Liver (tissue), 8 donors: ENCODE measurements at regions not wholly inside any gene's neighbourhood (a gene's known extent, or its start where the extent isn't known, plus 50 kb on each side); places are given as distances from the start of the nearest gene placed in this dataset.

Experiments
- DNase-seq: peaks from one replicate; pipeline ENCODE4 v3.0.0-alpha.2; 2017; ENCODE audit warnings: low spot score
- H3K27ac ChIP-seq, 2 donors: one replicate each; pipeline ENCODE4 v1.7.0; 2013; ENCODE audit warnings: inconsistent platforms in 2 of 2, low read length in 2 of 2, control low read depth in 1 of 2, low read depth in 1 of 2, mild to moderate bottlenecking in 1 of 2
- H3K27me3 ChIP-seq, 4 donors: one replicate each; pipeline versions ENCODE4 v1.6.1 to v1.7.0; 2013; ENCODE audit warnings: low read length in 3 of 4, inconsistent platforms in 1 of 4, mild to moderate bottlenecking in 1 of 4, moderate library complexity in 1 of 4; ENCODE audit not compliant: control insufficient read depth in 4 of 4, insufficient read depth in 4 of 4
- H3K36me3 ChIP-seq, 4 donors: one replicate each; pipeline versions ENCODE4 v1.6.1 to v1.7.0; 2013; ENCODE audit warnings: low read length in 3 of 4, mild to moderate bottlenecking in 3 of 4, low read depth in 1 of 4, moderate library complexity in 1 of 4; ENCODE audit not compliant: control insufficient read depth in 4 of 4, insufficient read depth in 3 of 4
- H3K4me1 ChIP-seq, 4 donors: one replicate each; pipeline versions ENCODE4 v1.6.1 to v1.7.0; 2013; ENCODE audit warnings: low read length in 3 of 4, mild to moderate bottlenecking in 3 of 4, moderate library complexity in 1 of 4; ENCODE audit not compliant: control insufficient read depth in 4 of 4, insufficient read depth in 4 of 4
- H3K4me3 ChIP-seq, 3 donors: one replicate each; pipeline versions ENCODE4 v1.6.1 to v1.7.0; 2013; ENCODE audit warnings: low read length in 3 of 3, control low read depth in 1 of 3, low read depth in 1 of 3, mild to moderate bottlenecking in 1 of 3
- H3K9ac ChIP-seq, 2 donors: one replicate each; pipeline ENCODE4 v1.7.0; 2013; ENCODE audit warnings: low read length in 2 of 2, mild to moderate bottlenecking in 2 of 2, moderate library complexity in 2 of 2, control low read depth in 1 of 2, low read depth in 1 of 2
- H3K9me3 ChIP-seq, 4 donors: one replicate each; pipeline versions ENCODE4 v1.6.1 to v1.7.0; 2013; ENCODE audit warnings: low read length in 3 of 4; ENCODE audit not compliant: control insufficient read depth in 4 of 4
- FOXA1 ChIP-seq: IDR thresholded peaks from 2 replicates; pipeline ENCODE4 v1.6.1; 2016; ENCODE audit warnings: antibody characterized with exemption
- FOXA2 ChIP-seq: IDR thresholded peaks from 2 replicates; pipeline ENCODE4 v1.6.1; 2016; ENCODE audit warnings: antibody characterized with exemption
- HNF4A ChIP-seq, 2 donors: conservative IDR thresholded peaks; 2 replicates each; pipeline ENCODE4 v1.6.1; 2016; ENCODE audit warnings: antibody characterized with exemption in 2 of 2, mild to moderate bottlenecking in 2 of 2
- JUND ChIP-seq, 2 donors: IDR thresholded peaks; 2 replicates each; pipeline ENCODE4 v1.6.1; 2016; ENCODE audit warnings: antibody characterized with exemption in 2 of 2
- RAD21 ChIP-seq, 2 donors: IDR thresholded peaks; 2 replicates each; pipeline ENCODE4 v1.6.1; 2016; ENCODE audit warnings: antibody characterized with exemption in 2 of 2, mild to moderate bottlenecking in 2 of 2
- RXRA ChIP-seq, 2 donors: IDR thresholded peaks; 2 replicates each; pipeline ENCODE4 v1.6.1; 2017 to 2018; ENCODE audit warnings: antibody characterized with exemption in 2 of 2, mild to moderate bottlenecking in 1 of 2
- SP1 ChIP-seq: IDR thresholded peaks from 2 replicates; pipeline ENCODE4 v1.6.1; 2018; ENCODE audit warnings: antibody characterized with exemption, mild to moderate bottlenecking
- TAF1 ChIP-seq: conservative IDR thresholded peaks from 2 replicates; pipeline ENCODE4 v1.6.1; 2016; ENCODE audit warnings: antibody characterized with exemption, mild to moderate bottlenecking
- ZBTB33 ChIP-seq: IDR thresholded peaks from 2 replicates; pipeline ENCODE4 v1.6.1; 2016; ENCODE audit warnings: antibody characterized with exemption
- WGBS: extraction: QIAGEN DNeasy Blood & Tissue Kit; methylation state at CpG from one replicate; pipeline ENCODE4 v1.1.7; 2013; 5-methylcytosine and 5-hydroxymethylcytosine counted together
- TF ChIP-seq, protein P1 (sequence below): IDR thresholded peaks from 2 replicates; pipeline ENCODE4 v1.6.1; 2016; ENCODE audit warnings: antibody characterized with exemption, mild to moderate bottlenecking
- TF ChIP-seq, protein P2 (sequence below): fragments of 150-350 bp; IDR thresholded peaks from 2 replicates; pipeline ENCODE4 v1.5.1; 2017; ENCODE audit warnings: improper control_type of control experiment, low read depth, low read length; ENCODE audit not compliant: missing input control
- donor health status: healthy.
- donor health status: healthy.
- donor health status: healthy.
- donor health status: healthy.
- donor health status: healthy.

- TF ChIP-seq ZBTB33 (no peak), FOXA2 (no peak), RAD21 (IDR thresholded peaks at IDR 0.05) (no peak)
- DNase-seq = no peak
- H3K4me1 ChIP-seq = peaks cover 0 to 4% (median under 1%) of the 10 kb centered on the region in 4 donors
Measured at GRCh38 chr9:89939181-89939580, 334.4 kb downstream of the GADD45G start.

DNA sequence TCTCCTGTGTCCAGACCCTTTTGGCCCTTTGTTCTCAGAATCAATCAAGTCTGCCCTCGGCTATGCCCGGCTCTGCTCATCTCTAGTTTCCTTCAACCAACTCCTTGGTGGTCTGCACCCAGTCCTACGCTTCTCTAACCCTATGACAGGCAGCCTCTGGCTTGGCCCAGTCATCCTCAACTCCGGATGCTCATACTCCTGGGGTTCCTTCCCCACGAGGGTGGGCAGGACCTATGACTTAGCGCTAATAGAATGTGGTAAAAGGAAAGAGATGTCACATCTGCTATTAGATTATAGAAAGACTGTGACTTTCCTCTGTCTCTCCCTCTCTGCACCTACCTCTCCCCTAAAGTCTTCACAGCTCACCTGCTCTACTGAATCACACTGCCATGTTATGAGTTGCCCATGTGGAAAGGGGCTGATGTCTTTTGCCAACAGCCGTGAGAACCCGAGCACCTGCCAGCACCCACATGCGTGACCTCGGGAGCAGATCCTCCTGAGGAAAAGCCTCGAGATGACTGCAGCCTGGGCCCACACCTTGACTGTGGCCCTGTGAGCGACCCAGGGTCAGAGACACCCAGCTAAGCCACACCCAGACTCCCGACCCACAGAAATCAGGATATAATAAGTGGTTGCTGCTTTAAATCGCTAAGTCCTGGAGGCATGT, 334.9 kb downstream of the GADD45G start:
- no peak for DNase-seq
- H3K27me3 ChIP-seq = no peaks in the 10 kb centered on the region
- no peak overlapping the region for H3K4me3 ChIP-seq
- H3K9ac ChIP-seq = no peak overlapping the region
- H3K27ac ChIP-seq = no peak overlapping the region
- peaks cover 0 to 4% (median 0%) of the 10 kb centered on the region in 4 donors for H3K4me1 ChIP-seq
- no peak for TF ChIP-seq TAF1
- no peak for TF ChIP-seq FOXA1
- TF ChIP-seq, protein P1, sequence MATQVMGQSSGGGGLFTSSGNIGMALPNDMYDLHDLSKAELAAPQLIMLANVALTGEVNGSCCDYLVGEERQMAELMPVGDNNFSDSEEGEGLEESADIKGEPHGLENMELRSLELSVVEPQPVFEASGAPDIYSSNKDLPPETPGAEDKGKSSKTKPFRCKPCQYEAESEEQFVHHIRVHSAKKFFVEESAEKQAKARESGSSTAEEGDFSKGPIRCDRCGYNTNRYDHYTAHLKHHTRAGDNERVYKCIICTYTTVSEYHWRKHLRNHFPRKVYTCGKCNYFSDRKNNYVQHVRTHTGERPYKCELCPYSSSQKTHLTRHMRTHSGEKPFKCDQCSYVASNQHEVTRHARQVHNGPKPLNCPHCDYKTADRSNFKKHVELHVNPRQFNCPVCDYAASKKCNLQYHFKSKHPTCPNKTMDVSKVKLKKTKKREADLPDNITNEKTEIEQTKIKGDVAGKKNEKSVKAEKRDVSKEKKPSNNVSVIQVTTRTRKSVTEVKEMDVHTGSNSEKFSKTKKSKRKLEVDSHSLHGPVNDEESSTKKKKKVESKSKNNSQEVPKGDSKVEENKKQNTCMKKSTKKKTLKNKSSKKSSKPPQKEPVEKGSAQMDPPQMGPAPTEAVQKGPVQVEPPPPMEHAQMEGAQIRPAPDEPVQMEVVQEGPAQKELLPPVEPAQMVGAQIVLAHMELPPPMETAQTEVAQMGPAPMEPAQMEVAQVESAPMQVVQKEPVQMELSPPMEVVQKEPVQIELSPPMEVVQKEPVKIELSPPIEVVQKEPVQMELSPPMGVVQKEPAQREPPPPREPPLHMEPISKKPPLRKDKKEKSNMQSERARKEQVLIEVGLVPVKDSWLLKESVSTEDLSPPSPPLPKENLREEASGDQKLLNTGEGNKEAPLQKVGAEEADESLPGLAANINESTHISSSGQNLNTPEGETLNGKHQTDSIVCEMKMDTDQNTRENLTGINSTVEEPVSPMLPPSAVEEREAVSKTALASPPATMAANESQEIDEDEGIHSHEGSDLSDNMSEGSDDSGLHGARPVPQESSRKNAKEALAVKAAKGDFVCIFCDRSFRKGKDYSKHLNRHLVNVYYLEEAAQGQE = no peak
- no peak for TF ChIP-seq HNF4A (conservative IDR thresholded peaks at IDR 0.05)
- no peak for TF ChIP-seq RXRA (IDR thresholded peaks at IDR 0.05)
- no peak for TF ChIP-seq FOXA2
- TF ChIP-seq SP1 = no peak
- TF ChIP-seq JUND (IDR thresholded peaks at IDR 0.05) = no peak
- TF ChIP-seq, protein P2, sequence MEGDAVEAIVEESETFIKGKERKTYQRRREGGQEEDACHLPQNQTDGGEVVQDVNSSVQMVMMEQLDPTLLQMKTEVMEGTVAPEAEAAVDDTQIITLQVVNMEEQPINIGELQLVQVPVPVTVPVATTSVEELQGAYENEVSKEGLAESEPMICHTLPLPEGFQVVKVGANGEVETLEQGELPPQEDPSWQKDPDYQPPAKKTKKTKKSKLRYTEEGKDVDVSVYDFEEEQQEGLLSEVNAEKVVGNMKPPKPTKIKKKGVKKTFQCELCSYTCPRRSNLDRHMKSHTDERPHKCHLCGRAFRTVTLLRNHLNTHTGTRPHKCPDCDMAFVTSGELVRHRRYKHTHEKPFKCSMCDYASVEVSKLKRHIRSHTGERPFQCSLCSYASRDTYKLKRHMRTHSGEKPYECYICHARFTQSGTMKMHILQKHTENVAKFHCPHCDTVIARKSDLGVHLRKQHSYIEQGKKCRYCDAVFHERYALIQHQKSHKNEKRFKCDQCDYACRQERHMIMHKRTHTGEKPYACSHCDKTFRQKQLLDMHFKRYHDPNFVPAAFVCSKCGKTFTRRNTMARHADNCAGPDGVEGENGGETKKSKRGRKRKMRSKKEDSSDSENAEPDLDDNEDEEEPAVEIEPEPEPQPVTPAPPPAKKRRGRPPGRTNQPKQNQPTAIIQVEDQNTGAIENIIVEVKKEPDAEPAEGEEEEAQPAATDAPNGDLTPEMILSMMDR = no peak
- no peaks in the 10 kb centered on the region for H3K9me3 ChIP-seq
- 94% methylated on average over 14 of the region's 14 CpGs for WGBS
- no peaks in the 10 kb centered on the region for H3K36me3 ChIP-seq

More at GRCh38 chr9:89939181-89939580, 334.4 kb downstream of the GADD45G start:
- Histone ChIP-seq H3K27ac (no peak overlapping the region), H3K9ac (no peak overlapping the region), H3K4me3 (no peak overlapping the region), H3K36me3 (no peaks in the 10 kb centered on the region), H3K9me3 (no peaks in the 10 kb centered on the region), H3K27me3 (no peaks in the 10 kb centered on the region)
- 81% methylated on average over 6 of the region's 6 CpGs for WGBS
